ENCODE measurements at regions not wholly inside any gene's neighbourhood (a gene's known extent, or its start where the extent isn't known, plus 50 kb on each side); places are given as distances from the start of the nearest gene placed in this dataset.

DNA sequence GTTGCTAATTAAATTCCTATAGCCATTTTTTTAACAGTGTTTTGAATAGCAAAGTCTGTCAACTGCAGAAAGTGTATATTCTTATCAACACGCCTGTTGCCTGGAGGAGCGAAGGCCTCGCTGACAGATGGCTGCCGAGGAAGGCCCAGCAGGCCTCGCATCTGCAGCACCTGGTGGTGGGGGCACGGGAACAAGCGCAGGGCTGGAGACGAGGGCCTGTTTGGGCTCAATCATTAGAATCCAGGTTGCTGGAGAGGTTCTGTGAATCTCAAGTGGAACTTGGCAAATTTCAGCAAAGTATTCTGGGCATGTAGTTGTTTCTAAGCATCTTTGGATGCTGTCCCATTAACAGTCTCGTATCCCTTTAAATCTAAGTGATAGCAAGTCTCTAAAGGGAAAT lies 66.1 kb upstream of the FAM204A start:
- no peak for DNase-seq

DNA sequence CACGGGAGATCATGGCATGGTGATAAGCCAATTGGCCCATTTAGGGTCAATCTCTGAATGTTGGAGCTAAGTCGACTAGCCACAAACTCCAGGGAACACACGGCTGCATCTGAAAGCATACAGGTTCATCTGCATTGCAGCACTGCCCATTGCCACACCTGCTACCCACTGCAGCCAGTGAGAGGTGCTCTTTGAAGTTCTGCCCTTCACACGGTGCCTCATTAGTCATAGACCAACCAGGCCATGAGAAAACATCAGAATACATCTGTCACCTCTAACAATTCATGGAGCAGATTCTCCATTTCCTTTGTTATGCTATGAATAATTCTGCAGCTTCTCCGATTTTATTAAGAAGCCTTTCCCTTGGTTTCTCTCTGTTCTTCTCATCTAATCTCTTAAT lies 65.7 kb upstream of the FAM204A start:
- no peak for DNase-seq

- no peak for DNase-seq
Measured at GRCh38 chr10:118407026-118407425, 64.9 kb upstream of the FAM204A start.

- no peak for DNase-seq
Measured at GRCh38 chr10:118405928-118406327, 63.8 kb upstream of the FAM204A start.

DNA sequence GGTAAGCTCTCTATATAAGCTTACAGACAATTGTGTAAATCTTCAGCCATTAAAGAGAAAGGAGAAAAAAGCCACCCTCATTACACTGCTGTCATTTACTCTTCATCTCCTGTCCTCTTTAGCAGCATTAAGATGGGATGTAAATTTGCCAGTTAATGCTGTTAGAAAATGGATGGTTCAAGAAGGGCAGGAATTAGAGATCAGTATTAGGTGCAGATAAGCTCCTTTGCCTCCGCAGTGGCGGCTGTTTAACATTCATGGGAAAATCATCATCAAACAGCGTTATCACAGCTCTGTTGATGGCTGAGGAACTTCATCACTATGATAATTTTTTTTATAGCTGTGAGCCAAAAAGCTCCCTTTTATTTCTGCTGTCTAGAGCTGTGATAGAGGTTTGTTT lies 61.8 kb upstream of the FAM204A start:
- DNase-seq, result no peak

DNA sequence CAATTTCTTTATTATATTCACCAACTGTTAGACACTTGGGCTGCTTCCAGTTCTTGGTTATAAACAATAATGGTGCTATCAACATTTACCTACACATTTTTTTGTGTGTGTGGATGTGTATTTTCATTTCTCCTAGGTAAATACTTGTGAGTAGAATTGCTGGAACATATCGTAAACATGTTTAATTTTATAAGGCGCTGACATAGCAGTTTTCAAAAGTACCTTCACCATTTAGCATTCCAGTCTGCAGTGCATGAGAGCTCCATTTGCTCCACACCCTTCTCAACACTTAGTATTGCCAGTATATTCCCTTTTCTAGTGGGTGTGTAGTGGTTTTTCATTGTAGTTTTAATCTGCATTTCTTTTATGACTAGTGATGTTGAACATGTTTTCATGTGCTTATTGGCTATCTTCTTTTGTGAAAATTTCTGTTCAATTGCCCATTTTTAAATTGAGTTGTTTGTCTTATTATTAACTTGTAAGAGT lies 59.6 kb upstream of the FAM204A start:
- no peak for DNase-seq

GRCh38 chr10:118397391-118397790 lies 55.3 kb upstream of the FAM204A start:
- no peak for DNase-seq

GRCh38 chr10:118395947-118396346 lies 53.8 kb upstream of the FAM204A start:
- DNase-seq, result no peak

- no peak for DNase-seq
Measured at GRCh38 chr10:118394301-118395200, 52.4 kb upstream of the FAM204A start.

GRCh38 chr10:118392761-118393160 lies 50.6 kb upstream of the FAM204A start:
- no peak for DNase-seq

Measured in NCI-H1092 (cell line).